Smooth muscle cell (in vitro differentiated cells): ENCODE measurements at regions not wholly inside any gene's neighbourhood (a gene's known extent, or its start where the extent isn't known, plus 50 kb on each side); places are given as distances from the start of the nearest gene placed in this dataset.

Experiments
- DNase-seq: peaks from one replicate; lab custom pipeline; 2025; ENCODE audit not compliant: unreplicated experiment; lab: John Stamatoyannopoulos, UW
- H2AFZ ChIP-seq: fragments of 200-600 bp; sonication (generic); 2 replicates; pipeline ENCODE4 v1.6.0; 2016; ENCODE audit warnings: antibody characterized with exemption, low read depth, mild to moderate bottlenecking
- H3F3A ChIP-seq: fragments of 200-600 bp; sonication (generic); 2 replicates; pipeline ENCODE4 v1.6.0; 2017; ENCODE audit warnings: antibody characterized with exemption, low read depth
- H3K27ac ChIP-seq: fragments of 200-600 bp; sonication (generic); 2 replicates; pipeline ENCODE4 v1.5.1; 2016; ENCODE audit warnings: low read depth, mild to moderate bottlenecking
- H3K27me3 ChIP-seq: fragments of 200-600 bp; sonication (generic); 2 replicates; pipeline ENCODE4 v1.6.1; 2016; ENCODE audit warnings: low read depth, mild to moderate bottlenecking
- H3K36me3 ChIP-seq: fragments of 200-600 bp; sonication (generic); 2 replicates; pipeline ENCODE4 v1.5.1; 2016; ENCODE audit warnings: low read depth
- H3K4me1 ChIP-seq: fragments of 200-600 bp; sonication (generic); 2 replicates; pipeline ENCODE4 v1.5.1; 2016; ENCODE audit warnings: low read depth
- H3K4me2 ChIP-seq: fragments of 200-600 bp; sonication (generic); 2 replicates; pipeline ENCODE4 v1.6.0; 2016; ENCODE audit warnings: mild to moderate bottlenecking
- H3K4me3 ChIP-seq: fragments of 200-600 bp; sonication (generic); 2 replicates; pipeline ENCODE4 v1.5.1; 2016; ENCODE audit warnings: mild to moderate bottlenecking
- H3K79me2 ChIP-seq: fragments of 200-600 bp; sonication (generic); 2 replicates; pipeline ENCODE4 v1.6.0; 2016; ENCODE audit warnings: low read depth, mild to moderate bottlenecking
- H3K9ac ChIP-seq: fragments of 200-600 bp; sonication (generic); 2 replicates; pipeline ENCODE4 v1.6.0; 2016; ENCODE audit warnings: low read depth
- H3K9me3 ChIP-seq: fragments of 200-600 bp; sonication (generic); replicated peaks from 2 replicates; pipeline ENCODE4 v1.5.1; 2016; ENCODE audit warnings: low read depth
- H4K20me1 ChIP-seq: fragments of 200-600 bp; sonication (generic); 2 replicates; pipeline ENCODE4 v1.6.0; 2016; ENCODE audit warnings: low read depth
- CTCF ChIP-seq: fragments of 200-600 bp; sonication (generic); IDR thresholded peaks from 2 replicates; pipeline ENCODE4 v1.5.1; 2017; ENCODE audit warnings: borderline replicate concordance, mild to moderate bottlenecking, antibody characterized with exemption; ENCODE audit not compliant: insufficient read depth, poor library complexity, severe bottlenecking
- WGBS: methylation state at CpG from one replicate; pipeline ENCODE4 v1.1.7; 2016; ENCODE audit warnings: low lambda C conversion rate; 5-methylcytosine and 5-hydroxymethylcytosine counted together

GRCh38 chr1:208541225-208541855 lies 297.2 kb upstream of the PLXNA2 start:
- TF ChIP-seq CTCF: no peak
- Histone ChIP-seq H3K4me2 (no peak overlapping the region), H3K27me3 (no peaks in the 10 kb centered on the region), H3F3A (no peaks in the 10 kb centered on the region), H3K9me3 (no peaks in the 10 kb centered on the region), H2AFZ (no peak overlapping the region), H3K4me3 (no peak overlapping the region), H3K4me1 (peaks cover 8% of the 10 kb centered on the region), H3K79me2 (no peaks in the 10 kb centered on the region), H3K9ac (no peak overlapping the region), H3K27ac (no peak overlapping the region), H3K36me3 (no peaks in the 10 kb centered on the region), H4K20me1 (no peaks in the 10 kb centered on the region)
- DNase-seq: no peak
- 94% methylated on average over 4 of the region's 4 CpGs for WGBS

GRCh38 chr1:208542309-208542708 lies 298.1 kb upstream of the PLXNA2 start:
- H3F3A ChIP-seq: no peaks in the 10 kb centered on the region
- no peaks in the 10 kb centered on the region for H3K27me3 ChIP-seq
- H3K79me2 ChIP-seq: no peaks in the 10 kb centered on the region
- H3K4me1 ChIP-seq: no peaks in the 10 kb centered on the region
- no peak overlapping the region for H3K27ac ChIP-seq
- H4K20me1 ChIP-seq: no peaks in the 10 kb centered on the region
- no peaks in the 10 kb centered on the region for H3K9me3 ChIP-seq
- H3K36me3 ChIP-seq: no peaks in the 10 kb centered on the region
- no peak overlapping the region for H2AFZ ChIP-seq
- DNase-seq: no peak
- WGBS: 91% methylated on average over 3 of the region's 3 CpGs
- no peak overlapping the region for H3K9ac ChIP-seq
- H3K4me3 ChIP-seq: no peak overlapping the region
- H3K4me2 ChIP-seq: no peak overlapping the region
- TF ChIP-seq CTCF: no peak

- 92% methylated on average over 2 of the region's 2 CpGs for WGBS
- Histone ChIP-seq H3K4me1 (no peaks in the 10 kb centered on the region), H3K36me3 (no peaks in the 10 kb centered on the region), H3K27ac (no peak overlapping the region), H3F3A (no peaks in the 10 kb centered on the region), H2AFZ (no peak overlapping the region), H3K4me3 (no peak overlapping the region), H3K9ac (no peak overlapping the region), H3K27me3 (no peaks in the 10 kb centered on the region), H4K20me1 (no peaks in the 10 kb centered on the region), H3K9me3 (no peaks in the 10 kb centered on the region), H3K4me2 (no peak overlapping the region), H3K79me2 (no peaks in the 10 kb centered on the region)
- DNase-seq: no peak
- TF ChIP-seq CTCF: no peak
These were observed 299.9 kb upstream of the PLXNA2 start for GRCh38 chr1:208544053-208544452.

GRCh38 chr1:208544794-208545193 lies 300.6 kb upstream of the PLXNA2 start:
- H3K27me3 ChIP-seq: no peaks in the 10 kb centered on the region
- H3K4me3 ChIP-seq: no peak overlapping the region
- H3K79me2 ChIP-seq: no peaks in the 10 kb centered on the region
- no peaks in the 10 kb centered on the region for H3K9me3 ChIP-seq
- H3K4me2 ChIP-seq: no peak overlapping the region
- 100% methylated on average over 2 of the region's 2 CpGs for WGBS
- no peak for TF ChIP-seq CTCF
- no peak for DNase-seq
- H3F3A ChIP-seq: no peaks in the 10 kb centered on the region
- no peaks in the 10 kb centered on the region for H3K4me1 ChIP-seq
- H3K9ac ChIP-seq: no peak overlapping the region
- no peak overlapping the region for H2AFZ ChIP-seq
- H4K20me1 ChIP-seq: no peaks in the 10 kb centered on the region
- H3K27ac ChIP-seq: no peak overlapping the region
- no peaks in the 10 kb centered on the region for H3K36me3 ChIP-seq
